ENCODE measurements at regions not wholly inside any gene's neighbourhood (a gene's known extent, or its start where the extent isn't known, plus 50 kb on each side); places are given as distances from the start of the nearest gene placed in this dataset.

GRCh38 chr12:41966001-41966400, 178.7 kb downstream of the GXYLT1 start:
- Histone ChIP-seq H3K36me3 (no peaks in the 10 kb centered on the region), H3K4me1 (no peaks in the 10 kb centered on the region), H3K27me3 (no peaks in the 10 kb centered on the region), H3K4me3 (no peak overlapping the region), H3K9me3 (no peaks in the 10 kb centered on the region), H3K27ac (no peak overlapping the region)
- no peak for TF ChIP-seq CTCF (IDR thresholded peaks at IDR 0.05)
- intact Hi-C loops (cut with DNase I): no loop called here
- DNase-seq (no peak), ATAC-seq (no peak)

- no peak for ATAC-seq
- TF ChIP-seq CTCF (IDR thresholded peaks at IDR 0.05): no peak
Measured at GRCh38 chr12:41963398-41963797, 181.3 kb downstream of the GXYLT1 start.

GRCh38 chr12:41962171-41962572, 182.5 kb downstream of the GXYLT1 start:
- DNase-seq: no peak
- no peaks in the 10 kb centered on the region for H3K27me3 ChIP-seq

More at GRCh38 chr12:41963398-41963797, 181.3 kb downstream of the GXYLT1 start:
- H3K27me3 ChIP-seq: no peaks in the 10 kb centered on the region
- no peaks in the 10 kb centered on the region for H3K36me3 ChIP-seq
- H3K9me3 ChIP-seq: no peaks in the 10 kb centered on the region
- H3K4me1 ChIP-seq: no peaks in the 10 kb centered on the region
- no peak overlapping the region for H3K27ac ChIP-seq
- DNase-seq: no peak
- intact Hi-C loops (cut with DNase I): no loop called here
- H3K4me3 ChIP-seq: no peak overlapping the region

GRCh38 chr12:41959271-41959670, 185.4 kb downstream of the GXYLT1 start:
- H3K27ac ChIP-seq: no peak overlapping the region
- ATAC-seq (no peak), DNase-seq (no peak)
- H3K9me3 ChIP-seq: no peaks in the 10 kb centered on the region
- TF ChIP-seq CTCF (IDR thresholded peaks at IDR 0.05): no peak
- intact Hi-C loops (cut with DNase I): no loop called here
- no peak overlapping the region for H3K4me3 ChIP-seq
- no peaks in the 10 kb centered on the region for H3K4me1 ChIP-seq
- H3K27me3 ChIP-seq: no peaks in the 10 kb centered on the region
- H3K36me3 ChIP-seq: no peaks in the 10 kb centered on the region

More at GRCh38 chr12:41962171-41962572, 182.5 kb downstream of the GXYLT1 start:
- H3K4me1 ChIP-seq: no peaks in the 10 kb centered on the region
- no peaks in the 10 kb centered on the region for H3K36me3 ChIP-seq
- TF ChIP-seq CTCF (IDR thresholded peaks at IDR 0.05): no peak
- intact Hi-C loops (cut with DNase I): no loop called here
- ATAC-seq: no peak
- no peaks in the 10 kb centered on the region for H3K9me3 ChIP-seq
- no peak overlapping the region for H3K4me3 ChIP-seq
- H3K27ac ChIP-seq: no peak overlapping the region

- Histone ChIP-seq H3K27me3 (no peaks in the 10 kb centered on the region), H3K36me3 (no peaks in the 10 kb centered on the region), H3K4me1 (no peaks in the 10 kb centered on the region), H3K27ac (no peak overlapping the region), H3K4me3 (no peak overlapping the region), H3K9me3 (no peaks in the 10 kb centered on the region)
- DNase-seq (no peak), ATAC-seq (no peak)
- no peak for TF ChIP-seq CTCF (IDR thresholded peaks at IDR 0.05)
- intact Hi-C loops (cut with DNase I): no loop called here
Measured at GRCh38 chr12:41956353-41956752, 188.3 kb downstream of the GXYLT1 start.

GRCh38 chr12:41950455-41950854, 194.2 kb downstream of the GXYLT1 start:
- intact Hi-C loops (cut with DNase I): no loop called here
- ATAC-seq: no peak
- H3K27me3 ChIP-seq: no peaks in the 10 kb centered on the region
- H3K27ac ChIP-seq: no peak overlapping the region
- H3K9me3 ChIP-seq: no peaks in the 10 kb centered on the region
- no peak overlapping the region for H3K4me3 ChIP-seq
- DNase-seq: no peak
- no peaks in the 10 kb centered on the region for H3K4me1 ChIP-seq
- no peak for TF ChIP-seq CTCF (IDR thresholded peaks at IDR 0.05)
- no peaks in the 10 kb centered on the region for H3K36me3 ChIP-seq

All from upper lobe of right lung (tissue), 1 donor.